NCI-H187 treated with DMSO at 0.1 percent for 48 hours (cell line): ENCODE measurements at regions not wholly inside any gene's neighbourhood (a gene's known extent, or its start where the extent isn't known, plus 50 kb on each side); places are given as distances from the start of the nearest gene placed in this dataset.
"Not testable (repeated sequence)": the region's sequence is repeated elsewhere in the genome, so short reads cannot be mapped to it uniquely, and the experiment has no call there.

ENCODE experiments used
- DNase-seq: peaks from one replicate; lab custom pipeline; 2025; lab: John Stamatoyannopoulos, UW

GRCh38 chr6:139474145-139475108 lies 100.0 kb upstream of the CITED2 start:
- DNase-seq = no peak

DNA sequence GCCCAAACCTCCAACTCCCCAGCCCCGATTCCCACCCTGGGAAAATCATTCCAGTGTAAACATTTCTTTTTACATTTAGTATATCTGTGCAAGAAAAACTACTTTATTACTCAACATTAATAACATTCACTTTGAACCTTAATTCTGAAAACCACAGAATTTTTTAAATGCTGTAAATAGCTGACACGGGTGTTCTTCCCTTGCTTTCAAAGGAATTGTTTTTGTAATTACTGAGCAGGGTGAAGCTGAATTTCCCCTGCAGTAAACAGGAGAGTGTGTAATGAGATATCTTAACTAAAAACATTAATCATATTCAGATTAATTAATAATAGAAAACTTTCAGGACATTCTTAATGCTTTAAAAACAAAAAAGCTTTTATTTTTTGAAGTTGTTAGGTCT lies 99.3 kb upstream of the CITED2 start:
- no peak for DNase-seq

DNA sequence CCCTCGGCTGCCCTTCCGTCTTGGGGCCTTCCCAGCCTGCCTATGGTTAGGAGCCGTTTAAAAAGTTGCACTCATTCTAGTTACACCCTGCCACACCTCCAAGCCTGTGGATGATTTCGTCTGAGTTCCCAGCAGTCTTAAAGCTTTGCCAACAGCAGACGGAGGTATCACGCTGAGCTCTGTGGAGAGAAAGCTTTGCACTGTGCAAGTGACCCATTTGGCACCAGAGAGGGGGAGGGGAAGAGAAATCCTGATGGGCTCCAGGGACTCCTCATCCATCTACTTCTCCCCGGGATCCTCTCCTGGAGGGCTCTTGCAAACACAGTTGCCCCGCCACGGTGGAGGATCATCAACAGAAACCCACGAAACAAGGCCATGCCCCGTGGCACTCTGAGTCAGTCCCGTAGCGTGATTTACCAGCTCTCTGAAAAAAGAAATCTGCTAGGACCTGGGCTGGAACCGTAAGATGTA lies 98.8 kb upstream of the CITED2 start:
- no peak for DNase-seq

DNA sequence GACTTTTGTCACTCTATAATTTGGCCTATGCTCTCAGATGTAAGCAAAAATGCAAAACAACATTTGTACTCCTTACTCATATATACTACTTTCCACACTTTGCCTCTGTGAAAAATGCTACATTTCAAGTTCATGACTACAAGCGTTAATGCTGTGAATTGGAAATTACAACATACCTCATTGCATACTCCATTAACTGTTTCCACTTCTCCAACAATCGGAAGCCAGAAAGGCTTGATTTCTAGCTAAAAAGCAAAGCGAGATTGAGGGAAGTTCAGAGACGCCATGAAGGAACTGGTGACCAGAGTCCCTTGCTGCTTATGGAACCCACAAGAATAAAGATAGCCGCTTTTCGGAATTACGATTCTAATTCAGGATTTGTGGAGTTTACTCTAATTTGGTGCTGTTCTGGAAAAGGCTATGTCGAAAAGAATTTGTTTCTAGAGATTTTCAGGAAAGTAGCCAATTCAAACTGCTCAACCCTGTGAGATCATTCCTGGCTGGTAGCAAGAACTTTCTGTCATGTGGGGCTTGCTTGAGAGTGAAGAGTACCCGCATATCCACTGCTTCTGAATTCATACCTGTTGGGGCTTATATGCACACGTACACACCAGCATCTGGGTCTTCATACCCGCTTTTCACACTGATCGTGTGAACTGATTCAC lies 98.0 kb upstream of the CITED2 start:
- DNase-seq = no peak

DNA sequence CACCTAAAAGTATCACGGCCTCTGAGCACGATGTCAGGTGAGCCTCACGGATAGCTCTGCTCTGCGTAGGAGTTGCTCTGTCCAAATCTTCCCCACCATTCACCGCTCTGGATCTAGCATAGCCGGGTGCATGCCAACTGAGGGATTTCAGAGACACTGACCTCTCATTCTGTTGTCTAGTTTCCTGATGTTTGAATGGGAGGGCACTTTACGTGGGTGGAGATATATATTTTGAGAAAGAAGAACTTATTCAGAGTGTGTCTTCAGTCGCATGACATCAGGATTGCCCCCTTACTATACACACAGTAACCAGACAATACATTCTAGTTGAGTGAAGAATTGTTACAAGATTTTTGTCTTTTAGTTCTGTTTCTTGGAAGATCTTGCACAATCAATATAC lies 96.5 kb upstream of the CITED2 start:
- no peak for DNase-seq

GRCh38 chr6:139468178-139468819 lies 93.9 kb upstream of the CITED2 start:
- DNase-seq = no peak

GRCh38 chr6:139457476-139457875 lies 83.0 kb upstream of the CITED2 start:
- DNase-seq = no peak

- DNase-seq = no peak
Measured at GRCh38 chr6:139452148-139452876, 77.9 kb upstream of the CITED2 start.

DNA sequence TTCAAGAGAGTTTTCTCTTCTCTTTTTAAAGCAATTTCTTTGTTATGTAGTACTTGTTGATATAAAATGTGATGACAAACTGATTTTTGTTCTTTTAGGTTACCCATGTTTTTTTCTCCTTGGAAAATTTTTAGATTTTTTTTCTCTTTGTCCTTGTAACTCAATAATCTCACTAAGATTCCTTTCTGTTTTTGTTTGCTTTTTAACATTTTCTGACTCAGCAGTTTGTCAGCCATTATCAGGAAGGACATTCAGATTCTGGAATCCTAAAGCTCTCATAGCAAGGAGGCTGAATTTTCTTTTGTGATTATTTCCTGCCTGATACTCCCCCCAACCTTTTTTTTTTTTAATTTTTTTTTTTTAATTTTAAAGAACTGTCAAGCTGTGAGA lies 75.2 kb upstream of the CITED2 start:
- DNase-seq = no peak

DNA sequence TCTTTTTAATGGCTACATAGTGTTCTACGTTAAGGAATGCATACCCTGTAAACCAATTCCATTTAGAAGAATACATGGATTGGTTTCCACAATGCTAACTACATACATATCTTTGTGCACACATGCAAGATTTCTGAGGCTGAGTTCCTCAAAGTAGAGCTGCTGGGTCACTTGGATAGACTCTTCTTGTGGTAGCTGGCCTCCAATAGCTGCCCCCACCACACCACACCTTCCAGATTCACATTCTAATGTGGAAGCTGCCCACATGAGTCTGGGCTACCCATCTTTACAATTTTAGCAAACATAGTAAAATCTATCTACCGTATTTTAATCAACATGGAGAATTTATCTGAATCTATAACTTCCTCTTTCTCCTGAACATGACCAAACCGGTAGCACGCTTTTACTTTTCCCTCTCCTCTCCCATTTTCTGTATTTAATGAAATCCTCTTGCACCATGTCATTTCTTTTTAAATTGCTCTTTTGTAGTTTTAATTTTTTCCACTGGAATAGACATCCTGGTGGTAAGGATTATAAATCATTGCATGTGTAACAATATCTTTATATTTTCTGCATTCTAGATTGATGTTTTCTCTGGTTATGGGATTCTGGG lies 74.7 kb upstream of the CITED2 start:
- DNase-seq = no peak

DNA sequence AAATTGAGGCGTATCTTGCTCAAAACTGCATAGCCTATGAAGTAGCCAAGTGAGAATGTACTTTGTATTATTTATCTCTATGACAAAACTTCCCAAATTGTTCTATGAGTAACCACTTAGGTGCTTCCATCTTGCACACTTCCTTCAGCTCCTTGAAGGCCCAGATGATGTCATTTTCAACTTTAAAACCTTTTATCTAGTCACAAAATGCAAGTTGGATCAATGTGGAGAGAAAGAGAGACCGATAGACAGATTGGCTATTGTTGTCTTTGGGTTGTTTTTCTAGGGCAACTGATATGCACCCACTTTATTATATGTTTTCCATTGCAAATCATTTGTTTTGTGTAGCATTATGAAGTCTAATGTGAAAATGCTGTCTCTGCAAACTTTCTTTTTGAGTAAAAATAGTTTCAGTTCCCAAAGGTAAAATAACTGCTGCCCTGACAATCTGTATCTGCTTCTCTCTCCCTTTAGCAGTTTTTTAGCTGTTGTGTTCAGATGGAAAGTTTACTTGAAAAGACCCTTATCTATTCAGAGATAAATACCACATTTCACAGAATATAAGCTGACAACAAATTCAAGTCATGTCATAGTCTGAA lies 73.7 kb upstream of the CITED2 start:
- DNase-seq = no peak

DNA sequence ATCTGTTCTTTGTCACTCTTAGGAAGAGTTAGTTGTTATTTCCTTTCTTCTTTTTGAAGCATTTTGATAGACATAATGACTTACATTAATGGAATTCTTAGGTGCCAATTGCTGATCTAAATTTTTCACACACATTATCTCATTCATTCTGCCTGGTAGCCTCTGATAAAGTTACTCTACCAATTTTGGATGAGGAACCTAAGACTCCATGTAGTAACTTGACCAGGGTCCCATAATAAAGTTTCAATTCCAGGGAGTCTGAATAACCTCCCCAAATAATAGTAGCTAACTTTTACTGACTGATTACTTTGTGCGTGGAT lies 73.2 kb upstream of the CITED2 start:
- no peak for DNase-seq

- no peak for DNase-seq
Measured at GRCh38 chr6:139446768-139447655, 72.6 kb upstream of the CITED2 start.

GRCh38 chr6:139446138-139446715 lies 71.8 kb upstream of the CITED2 start:
- no peak for DNase-seq

GRCh38 chr6:139444273-139444787 lies 69.9 kb upstream of the CITED2 start:
- DNase-seq = not testable (repeated sequence)

GRCh38 chr6:139443231-139444112 lies 69.0 kb upstream of the CITED2 start:
- DNase-seq = no peak

DNA sequence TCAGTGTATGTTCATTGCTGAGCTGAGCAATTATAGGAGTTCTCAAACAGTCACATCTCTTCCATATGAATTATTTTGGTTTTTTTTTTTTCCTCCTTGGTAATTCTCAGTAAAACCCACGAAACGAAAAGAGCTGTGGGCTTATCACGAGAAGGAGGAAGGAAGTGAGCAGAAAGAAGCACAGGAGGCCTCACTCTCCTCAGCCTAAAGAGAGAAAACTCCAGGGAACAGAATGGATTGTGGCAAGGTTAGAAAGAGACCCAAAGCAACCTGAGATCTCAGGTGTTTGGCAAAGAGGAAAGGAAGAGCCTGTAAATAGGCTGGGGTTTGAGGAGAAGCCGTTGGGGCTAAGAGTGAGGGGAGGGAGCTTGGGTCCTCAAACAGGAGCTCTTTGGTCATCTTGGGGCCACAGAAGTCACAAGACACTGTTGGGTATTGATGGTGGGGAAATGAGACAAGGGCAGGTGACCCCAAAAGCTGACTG lies 67.8 kb upstream of the CITED2 start:
- no peak for DNase-seq

DNA sequence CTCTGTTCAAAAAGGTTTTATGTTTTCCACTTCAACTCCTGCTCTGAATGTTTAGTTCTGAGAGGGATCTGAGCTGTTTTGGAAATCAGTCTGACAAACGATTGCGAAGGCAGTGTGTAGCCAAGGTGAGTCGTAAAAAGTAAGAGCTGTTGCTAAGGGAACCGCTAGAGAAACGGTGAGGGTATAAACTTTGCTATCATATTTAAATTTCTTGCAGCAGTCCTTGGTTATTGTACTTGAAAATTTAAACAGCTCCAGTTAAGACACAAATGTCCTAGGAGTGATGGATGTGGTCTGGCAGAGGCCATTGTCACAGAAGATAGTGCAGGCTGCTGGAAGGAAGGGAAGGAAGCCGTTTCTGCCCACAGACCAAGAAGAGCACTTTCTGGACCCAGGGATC lies 64.9 kb upstream of the CITED2 start:
- DNase-seq = no peak

- no peak for DNase-seq
Measured at GRCh38 chr6:139438775-139439174, 64.3 kb upstream of the CITED2 start.
